Spleen (tissue), 11 donors: ENCODE measurements at regions not wholly inside any gene's neighbourhood (a gene's known extent, or its start where the extent isn't known, plus 50 kb on each side); places are given as distances from the start of the nearest gene placed in this dataset.

Source experiments
- DNase-seq: peaks from one replicate; pipeline ENCODE4 v3.0.0-alpha.2; 2020
- H3K27ac ChIP-seq, 8 donors: fragments of 200-600 bp; sonication (generic) in 7 of 8; 1 replicate in 4 of 8; 2 replicates in 4 of 8; pipeline versions ENCODE4 v1.5.0 to v1.8.0; 2016 to 2021; ENCODE audit warnings: inconsistent platforms in 4 of 8, mild to moderate bottlenecking in 4 of 8, moderate library complexity in 1 of 8
- H3K27me3 ChIP-seq, 7 donors: fragments of 200-600 bp; sonication (generic) in 6 of 7; replicated peaks in 1 of 7; 1 replicate in 4 of 7; 2 replicates in 3 of 7; pipeline versions ENCODE4 v1.5.0 to v1.8.0; 2016 to 2021; ENCODE audit warnings: inconsistent platforms in 3 of 7, mild to moderate bottlenecking in 1 of 7
- H3K36me3 ChIP-seq, 6 donors: fragments of 200-600 bp; sonication (generic) in 5 of 6; 1 replicate in 4 of 6; 2 replicates in 2 of 6; pipeline versions ENCODE4 v1.5.0 to v1.8.0; 2016 to 2021; ENCODE audit warnings: inconsistent platforms in 2 of 6
- H3K4me1 ChIP-seq, 6 donors: fragments of 200-600 bp; sonication (generic) in 5 of 6; 1 replicate in 3 of 6; 2 replicates in 3 of 6; pipeline versions ENCODE4 v1.5.0 to v1.8.0; 2016 to 2021; ENCODE audit warnings: inconsistent platforms in 3 of 6
- H3K4me3 ChIP-seq, 8 donors: fragments of 200-600 bp; sonication (generic) in 7 of 8; 1 replicate in 4 of 8; 2 replicates in 4 of 8; pipeline versions ENCODE4 v1.5.0 to v1.8.0; 2016 to 2021; ENCODE audit warnings: inconsistent platforms in 4 of 8, mild to moderate bottlenecking in 4 of 8, moderate library complexity in 2 of 8
- H3K9me3 ChIP-seq, 8 donors: fragments of 200-600 bp; sonication (generic) in 7 of 8; 1 replicate in 4 of 8; 2 replicates in 4 of 8; pipeline versions ENCODE4 v1.5.0 to v1.8.0; 2016 to 2021; ENCODE audit warnings: inconsistent platforms in 4 of 8
- POLR2A ChIP-seq, 3 donors: fragments of 450-650 bp; IDR thresholded peaks; one replicate each; pipeline ENCODE4 v1.5.1; 2017; ENCODE audit warnings: antibody characterized with exemption in 3 of 3, mild to moderate bottlenecking in 1 of 3
- POLR2AphosphoS5 ChIP-seq, 3 donors: sonication (generic); formaldehyde crosslinking; IDR thresholded peaks; one replicate each; pipeline ENCODE4 v1.5.1; 2017; ENCODE audit warnings: antibody characterized with exemption in 3 of 3
- WGBS, 5 donors: extraction: QIAGEN DNeasy Blood & Tissue Kit in 3 of 5; methylation state at CpG; one replicate each; pipeline versions ENCODE4 v1.1.5 to v1.1.7; 2013 to 2018; 5-methylcytosine and 5-hydroxymethylcytosine counted together
- intact Hi-C: fragments of 100-400 bp; cut with DNase I; formaldehyde crosslinking; loops from one replicate; pipeline ENCODE4 v1.15.0; 2023; ENCODE audit warnings: low total_unique reads
- TF ChIP-seq, protein P1 (sequence below), 11 experiments: fragments of 200-600 bp in 7 of 11; fragments of 450-650 bp in 4 of 11; sonication (generic) in 4 of 11; IDR thresholded peaks in 8 of 11; conservative IDR thresholded peaks in 3 of 11; 1 replicate in 7 of 11; 2 replicates in 4 of 11; pipeline versions ENCODE4 v1.4.0 to v1.8.0; 2016 to 2021; ENCODE audit warnings: antibody characterized with exemption in 11 of 11, inconsistent platforms in 4 of 11, mild to moderate bottlenecking in 1 of 11
- donor health status: healthy with polysubstance abuse.
- donor health status: DM: no; HTN: no; CAD: no; lungs with moderate emphysema.
- donor health status: DM: no; HTN: no; CAD: no.
- donor health status: Bipolar disorder and iron deficiency.
- donor health status: healthy.
- donor health status: DM: no; HTN: no; CAD: no.
- donor health status: DM: yes; HTN: yes; CAD: no.

DNA sequence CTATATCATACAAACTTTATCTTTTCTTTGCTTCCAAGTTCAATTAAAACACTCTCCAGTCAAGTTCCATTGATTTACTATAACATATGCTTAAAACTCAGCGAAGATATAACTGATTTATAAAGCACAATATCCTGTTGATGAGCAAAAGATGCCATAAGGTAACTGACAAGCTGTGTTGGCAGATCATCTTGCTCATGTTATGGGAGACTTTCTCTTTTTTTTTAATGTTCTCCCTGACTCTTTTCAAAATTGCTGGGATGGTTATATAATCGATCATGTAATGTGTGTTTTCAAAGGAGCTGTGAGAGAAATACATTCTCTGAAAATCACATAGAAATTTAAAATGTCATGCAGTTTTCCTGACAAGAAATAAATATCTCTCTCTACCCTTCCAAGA is 293.5 kb downstream of the MED10 start:
- no peaks in the 10 kb centered on the region for H3K27me3 ChIP-seq
- H3K9me3 ChIP-seq: no peaks in the 10 kb centered on the region
- no peak overlapping the region for H3K4me3 ChIP-seq
- H3K36me3 ChIP-seq: no peaks in the 10 kb centered on the region
- intact Hi-C loops: no loop called here
- DNase-seq: no peak
- TF ChIP-seq, protein P1, sequence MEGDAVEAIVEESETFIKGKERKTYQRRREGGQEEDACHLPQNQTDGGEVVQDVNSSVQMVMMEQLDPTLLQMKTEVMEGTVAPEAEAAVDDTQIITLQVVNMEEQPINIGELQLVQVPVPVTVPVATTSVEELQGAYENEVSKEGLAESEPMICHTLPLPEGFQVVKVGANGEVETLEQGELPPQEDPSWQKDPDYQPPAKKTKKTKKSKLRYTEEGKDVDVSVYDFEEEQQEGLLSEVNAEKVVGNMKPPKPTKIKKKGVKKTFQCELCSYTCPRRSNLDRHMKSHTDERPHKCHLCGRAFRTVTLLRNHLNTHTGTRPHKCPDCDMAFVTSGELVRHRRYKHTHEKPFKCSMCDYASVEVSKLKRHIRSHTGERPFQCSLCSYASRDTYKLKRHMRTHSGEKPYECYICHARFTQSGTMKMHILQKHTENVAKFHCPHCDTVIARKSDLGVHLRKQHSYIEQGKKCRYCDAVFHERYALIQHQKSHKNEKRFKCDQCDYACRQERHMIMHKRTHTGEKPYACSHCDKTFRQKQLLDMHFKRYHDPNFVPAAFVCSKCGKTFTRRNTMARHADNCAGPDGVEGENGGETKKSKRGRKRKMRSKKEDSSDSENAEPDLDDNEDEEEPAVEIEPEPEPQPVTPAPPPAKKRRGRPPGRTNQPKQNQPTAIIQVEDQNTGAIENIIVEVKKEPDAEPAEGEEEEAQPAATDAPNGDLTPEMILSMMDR (IDR thresholded peaks at IDR 0.05 in 8 of 11, conservative IDR thresholded peaks at IDR 0.05 in 3 of 11): no peak
- TF ChIP-seq POLR2A (IDR thresholded peaks at IDR 0.05) (no peak), POLR2AphosphoS5 (IDR thresholded peaks at IDR 0.05) (no peak)
- H3K4me1 ChIP-seq: no peaks in the 10 kb centered on the region
- 72 to 87% (median 83%) methylated on average over 2 of the region's 2 CpGs for WGBS, 5 donors
- no peak overlapping the region for H3K27ac ChIP-seq

GRCh38 chr5:6084376-6084775 is 294.0 kb downstream of the MED10 start:
- Histone ChIP-seq H3K27me3 (no peaks in the 10 kb centered on the region), H3K4me3 (no peak overlapping the region), H3K4me1 (no peaks in the 10 kb centered on the region), H3K36me3 (no peaks in the 10 kb centered on the region), H3K9me3 (no peaks in the 10 kb centered on the region), H3K27ac (no peak overlapping the region)
- WGBS, 5 donors: 81 to 86% (median 85%) methylated on average over 8 of the region's 8 CpGs
- no peak for DNase-seq
- no peak for TF ChIP-seq POLR2AphosphoS5 (IDR thresholded peaks at IDR 0.05)
- TF ChIP-seq, protein P1 (IDR thresholded peaks at IDR 0.05 in 8 of 11, conservative IDR thresholded peaks at IDR 0.05 in 3 of 11): no peak
- no peak for TF ChIP-seq POLR2A (IDR thresholded peaks at IDR 0.05)
- intact Hi-C loops: no loop called here

- intact Hi-C loops: no loop called here
- no peak for DNase-seq
- no peak for TF ChIP-seq POLR2AphosphoS5 (IDR thresholded peaks at IDR 0.05)
- no peak for TF ChIP-seq POLR2A (IDR thresholded peaks at IDR 0.05)
- TF ChIP-seq, protein P1 (IDR thresholded peaks at IDR 0.05 in 8 of 11, conservative IDR thresholded peaks at IDR 0.05 in 3 of 11): no peak
- Histone ChIP-seq H3K4me3 (no peak overlapping the region), H3K9me3 (no peaks in the 10 kb centered on the region), H3K27ac (no peak overlapping the region), H3K27me3 (no peaks in the 10 kb centered on the region), H3K36me3 (no peaks in the 10 kb centered on the region), H3K4me1 (no peaks in the 10 kb centered on the region)
- WGBS, 5 donors: 53 to 60% (median 56%) methylated on average over 11 of the region's 11 CpGs
Observed at GRCh38 chr5:6083311-6083978, 294.9 kb downstream of the MED10 start.

- no peaks in the 10 kb centered on the region for H3K36me3 ChIP-seq
- H3K4me1 ChIP-seq: no peaks in the 10 kb centered on the region
- no peaks in the 10 kb centered on the region for H3K27me3 ChIP-seq
- no peak overlapping the region for H3K27ac ChIP-seq
- no peaks in the 10 kb centered on the region for H3K9me3 ChIP-seq
- no peak overlapping the region for H3K4me3 ChIP-seq
- TF ChIP-seq POLR2AphosphoS5 (IDR thresholded peaks at IDR 0.05) (no peak), POLR2A (IDR thresholded peaks at IDR 0.05) (no peak)
- TF ChIP-seq, protein P1 (IDR thresholded peaks at IDR 0.05 in 8 of 11, conservative IDR thresholded peaks at IDR 0.05 in 3 of 11): no peak
- WGBS, 5 donors: 76 to 92% (median 86%) methylated on average over 2 of the region's 2 CpGs
- DNase-seq: no peak
- intact Hi-C loops: no loop called here
Observed at GRCh38 chr5:6082685-6083084, 295.7 kb downstream of the MED10 start.
